Thyroid gland (tissue), 4 donors: ENCODE measurements at regions not wholly inside any gene's neighbourhood (a gene's known extent, or its start where the extent isn't known, plus 50 kb on each side); places are given as distances from the start of the nearest gene placed in this dataset.

Experiments
- CTCF ChIP-seq, 6 experiments: fragments of 200-600 bp in 3 of 6; fragments of 450-650 bp in 3 of 6; sonication (generic) in 3 of 6; IDR thresholded peaks; one replicate each; pipeline ENCODE4 v1.5.1; 2016 to 2019; ENCODE audit warnings: antibody characterized with exemption in 6 of 6, mild to moderate bottlenecking in 2 of 6, inconsistent platforms in 1 of 6, moderate library complexity in 1 of 6
- POLR2A ChIP-seq, 2 donors: fragments of 450-650 bp; IDR thresholded peaks; one replicate each; pipeline ENCODE4 v1.6.1; 2017; ENCODE audit warnings: antibody characterized with exemption in 2 of 2, mild to moderate bottlenecking in 2 of 2, moderate library complexity in 1 of 2

GRCh38 chr7:36044101-36044892 is 108.8 kb upstream of the EEPD1 start:
- no peak for TF ChIP-seq CTCF (IDR thresholded peaks at IDR 0.05)
- TF ChIP-seq POLR2A (IDR thresholded peaks at IDR 0.05) = no peak
